ENCODE measurements at regions not wholly inside any gene's neighbourhood (a gene's known extent, or its start where the extent isn't known, plus 50 kb on each side); places are given as distances from the start of the nearest gene placed in this dataset.

GRCh38 chr12:76711241-76711640, 52.7 kb upstream of the ZDHHC17 start:
- TF ChIP-seq POLR2A (IDR thresholded peaks at IDR 0.05; ENCODE audit: extremely low read depth, insufficient read length): no peak
- TF ChIP-seq, protein P1, sequence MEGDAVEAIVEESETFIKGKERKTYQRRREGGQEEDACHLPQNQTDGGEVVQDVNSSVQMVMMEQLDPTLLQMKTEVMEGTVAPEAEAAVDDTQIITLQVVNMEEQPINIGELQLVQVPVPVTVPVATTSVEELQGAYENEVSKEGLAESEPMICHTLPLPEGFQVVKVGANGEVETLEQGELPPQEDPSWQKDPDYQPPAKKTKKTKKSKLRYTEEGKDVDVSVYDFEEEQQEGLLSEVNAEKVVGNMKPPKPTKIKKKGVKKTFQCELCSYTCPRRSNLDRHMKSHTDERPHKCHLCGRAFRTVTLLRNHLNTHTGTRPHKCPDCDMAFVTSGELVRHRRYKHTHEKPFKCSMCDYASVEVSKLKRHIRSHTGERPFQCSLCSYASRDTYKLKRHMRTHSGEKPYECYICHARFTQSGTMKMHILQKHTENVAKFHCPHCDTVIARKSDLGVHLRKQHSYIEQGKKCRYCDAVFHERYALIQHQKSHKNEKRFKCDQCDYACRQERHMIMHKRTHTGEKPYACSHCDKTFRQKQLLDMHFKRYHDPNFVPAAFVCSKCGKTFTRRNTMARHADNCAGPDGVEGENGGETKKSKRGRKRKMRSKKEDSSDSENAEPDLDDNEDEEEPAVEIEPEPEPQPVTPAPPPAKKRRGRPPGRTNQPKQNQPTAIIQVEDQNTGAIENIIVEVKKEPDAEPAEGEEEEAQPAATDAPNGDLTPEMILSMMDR (IDR thresholded peaks at IDR 0.05; ENCODE audit: low read depth, low read length): no peak
